ENCODE measurements at regions not wholly inside any gene's neighbourhood (a gene's known extent, or its start where the extent isn't known, plus 50 kb on each side); places are given as distances from the start of the nearest gene placed in this dataset.
"Not testable (repeated sequence)": the region's sequence is repeated elsewhere in the genome, so short reads cannot be mapped to it uniquely, and the experiment has no call there.

GRCh38 chr3:82002491-82002890, 241.0 kb upstream of the GBE1 start:
- intact Hi-C loops (cut with DNase I): no loop called here
- DNase-seq: no peak

DNA sequence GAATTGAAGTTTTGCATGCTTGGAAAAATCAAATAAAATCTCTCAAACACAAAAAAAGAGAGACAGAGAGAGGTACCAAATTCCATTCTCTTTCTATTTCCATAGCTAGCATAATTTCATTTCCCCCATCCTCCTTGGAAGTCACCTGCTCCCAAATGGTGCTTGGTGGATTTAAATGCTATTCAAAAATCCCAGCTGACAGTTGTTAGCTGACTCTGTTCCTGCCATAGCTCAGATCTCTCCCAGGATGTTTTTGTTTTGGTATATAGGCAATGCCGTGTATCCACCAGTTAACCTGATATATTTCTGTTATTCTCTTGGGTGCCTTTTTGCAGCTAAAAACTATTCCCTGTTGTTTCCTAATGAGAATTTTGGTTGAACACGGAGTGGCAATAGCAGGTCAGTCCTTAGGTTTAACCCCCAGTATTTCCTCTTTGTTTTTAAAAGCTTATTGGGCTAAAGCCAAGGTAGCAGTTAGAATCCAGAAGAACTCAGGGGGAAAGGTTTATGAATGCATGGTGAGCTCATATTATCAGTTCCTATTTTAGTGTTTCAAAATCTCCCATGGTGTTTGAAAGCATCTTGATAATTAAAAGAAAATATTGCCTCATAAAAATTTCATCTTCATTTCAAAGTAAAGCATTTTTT, 240.0 kb upstream of the GBE1 start:
- intact Hi-C loops (cut with DNase I): no loop called here
- DNase-seq: no peak

GRCh38 chr3:82000773-82001172, 239.3 kb upstream of the GBE1 start:
- intact Hi-C loops (cut with DNase I): no loop called here

DNA sequence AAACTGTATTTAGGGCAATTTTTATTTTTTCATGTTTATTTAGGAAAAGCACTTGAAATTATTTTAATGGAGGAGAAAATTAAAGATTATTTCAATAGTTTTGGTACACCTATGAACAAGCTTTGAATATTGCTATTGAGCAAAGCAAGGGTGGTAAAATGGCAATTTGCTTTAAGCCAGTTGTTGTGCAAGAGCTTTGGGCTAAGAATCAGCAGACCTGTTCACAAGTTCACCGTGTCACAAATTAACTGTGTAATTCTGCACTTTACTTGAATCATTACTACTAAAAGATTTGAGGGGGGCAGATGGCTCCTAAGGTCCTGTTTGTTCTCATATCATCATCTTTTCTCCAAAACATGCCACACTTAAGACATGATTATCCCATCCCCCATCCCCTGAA, 238.9 kb upstream of the GBE1 start:
- intact Hi-C loops (cut with DNase I): no loop called here
- DNase-seq: no peak

More at GRCh38 chr3:82000773-82001172, 239.3 kb upstream of the GBE1 start:
- peak in 4 of 10 donors; percentile 9 to 76 (median 17) for DNase-seq

DNA sequence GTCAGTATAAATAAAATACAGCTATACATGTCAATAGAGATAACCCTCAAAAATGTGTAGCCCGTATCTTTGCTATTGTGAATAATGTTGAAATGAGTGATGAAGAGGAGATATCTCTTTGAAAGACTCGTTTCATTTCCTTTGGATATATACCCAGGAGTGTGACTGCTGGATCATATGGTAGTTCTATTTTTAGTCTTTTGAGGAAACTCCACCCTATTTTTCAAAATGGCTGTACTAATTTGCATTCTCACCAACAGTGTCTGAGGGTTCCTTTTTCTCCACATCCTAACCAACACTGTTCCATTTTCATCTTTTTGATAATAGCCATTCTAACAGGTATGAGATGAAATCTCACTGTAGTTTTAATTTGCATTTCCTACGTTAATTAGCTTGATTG, 237.5 kb upstream of the GBE1 start:
- no peak for DNase-seq
- intact Hi-C loops (cut with DNase I): no loop called here

DNA sequence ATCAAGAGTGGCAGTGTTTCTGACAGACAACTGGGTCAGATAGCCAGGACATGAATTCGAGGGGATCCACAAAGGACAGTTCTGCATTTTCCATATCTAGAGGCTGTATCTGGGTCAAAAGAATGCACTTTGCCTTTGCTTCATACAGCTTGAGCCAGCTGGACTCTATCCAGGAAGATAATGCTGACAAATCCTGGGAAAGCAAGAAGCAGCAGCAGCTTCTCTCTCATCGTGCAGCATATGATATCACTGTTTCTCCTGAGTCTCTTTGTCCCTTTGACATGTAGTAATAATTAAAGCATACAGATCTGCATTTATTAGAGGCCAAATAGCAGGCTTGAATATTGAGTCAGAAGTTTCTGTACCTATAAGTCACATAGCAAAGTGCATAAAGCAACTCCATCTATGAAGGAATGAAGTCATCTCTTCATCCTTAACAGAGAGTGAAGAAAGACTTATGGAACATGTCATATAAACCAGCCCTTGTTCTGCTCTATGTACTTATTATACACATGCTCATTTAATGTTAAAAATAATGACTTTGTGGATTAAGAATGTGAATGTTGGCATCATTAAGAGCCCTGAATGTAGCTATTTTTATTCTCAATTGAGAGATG, 236.8 kb upstream of the GBE1 start:
- DNase-seq: no peak
- intact Hi-C loops (cut with DNase I): no loop called here

DNA sequence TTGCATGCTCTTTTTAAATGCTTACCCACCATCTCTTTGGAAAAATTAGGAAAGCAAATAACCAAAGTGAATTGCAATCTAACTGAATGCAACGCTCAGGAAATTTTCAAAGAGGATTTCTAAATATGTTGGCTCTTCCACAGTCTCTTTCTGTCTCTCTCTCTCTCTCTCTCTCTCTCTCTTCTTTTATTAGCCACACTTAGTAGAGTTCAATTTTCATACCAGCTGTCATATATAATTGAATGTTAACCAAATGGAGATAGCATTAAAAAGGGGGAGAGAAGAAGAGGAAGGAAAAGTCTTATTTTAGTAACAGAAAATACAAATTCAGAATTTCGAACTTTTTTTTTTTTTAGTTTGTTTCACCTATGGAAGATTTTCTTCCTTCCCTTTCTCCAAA, 235.9 kb upstream of the GBE1 start:
- no peak for DNase-seq
- intact Hi-C loops (cut with DNase I): no loop called here

DNA sequence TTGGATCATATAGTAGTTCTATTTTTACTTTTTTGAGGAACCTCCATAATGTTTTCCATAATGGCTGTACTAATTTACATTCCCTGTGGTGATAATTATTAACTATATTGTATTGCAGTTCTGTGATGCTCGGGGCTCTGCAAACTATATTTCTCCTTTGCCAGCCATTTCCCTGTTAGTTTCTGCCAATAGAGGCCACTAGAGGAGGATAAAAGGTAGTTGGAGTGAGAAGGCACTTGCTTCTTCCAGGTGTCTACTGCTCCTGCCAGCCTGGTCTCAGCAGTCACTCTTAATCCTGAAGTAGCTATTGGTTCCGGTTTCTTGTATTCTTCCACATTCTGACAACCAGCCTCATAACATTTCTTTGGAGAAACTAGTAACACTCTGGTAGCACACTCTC, 233.9 kb upstream of the GBE1 start:
- no peak for DNase-seq
- intact Hi-C loops (cut with DNase I): no loop called here

DNA sequence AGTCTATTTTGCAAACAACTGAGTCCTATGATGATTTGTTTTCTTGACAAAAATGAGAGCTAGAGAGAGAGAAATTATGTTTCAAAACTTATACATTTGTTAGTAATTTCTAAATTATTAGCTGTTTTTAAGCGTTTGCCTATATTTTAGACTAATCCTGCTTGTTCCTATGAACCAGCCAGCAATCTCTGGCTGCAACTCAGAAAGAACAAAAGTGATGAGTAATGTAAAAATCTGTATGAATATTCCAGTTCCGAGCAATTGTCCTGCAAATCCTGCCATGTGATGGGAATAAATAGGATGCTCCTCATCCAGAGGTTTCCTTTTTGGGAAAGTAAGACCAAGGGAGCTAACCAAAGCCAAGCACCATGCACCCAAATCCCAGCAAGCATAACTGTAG, 228.3 kb upstream of the GBE1 start:
- no peak for DNase-seq
- intact Hi-C loops (cut with DNase I): no loop called here

DNA sequence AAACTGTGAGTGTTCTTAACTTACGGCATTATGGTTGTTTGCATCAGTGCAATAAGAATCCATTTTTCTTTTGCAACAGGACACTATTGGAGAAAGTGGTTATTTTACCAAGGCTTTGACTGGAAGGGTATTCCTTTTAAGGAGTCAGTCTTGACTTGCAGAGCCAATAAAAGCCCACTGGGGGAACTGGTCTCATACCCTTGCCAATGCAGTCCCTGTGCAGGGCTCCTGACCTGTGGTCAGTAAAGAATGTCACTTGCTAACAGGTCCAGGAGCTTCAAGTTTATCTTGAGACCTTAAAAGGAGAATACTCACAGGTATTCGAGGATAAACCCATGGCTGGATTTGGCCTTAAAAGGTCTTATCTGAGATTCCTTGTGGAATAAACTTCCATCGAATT, 227.8 kb upstream of the GBE1 start:
- no peak for DNase-seq
- intact Hi-C loops (cut with DNase I): no loop called here

DNA sequence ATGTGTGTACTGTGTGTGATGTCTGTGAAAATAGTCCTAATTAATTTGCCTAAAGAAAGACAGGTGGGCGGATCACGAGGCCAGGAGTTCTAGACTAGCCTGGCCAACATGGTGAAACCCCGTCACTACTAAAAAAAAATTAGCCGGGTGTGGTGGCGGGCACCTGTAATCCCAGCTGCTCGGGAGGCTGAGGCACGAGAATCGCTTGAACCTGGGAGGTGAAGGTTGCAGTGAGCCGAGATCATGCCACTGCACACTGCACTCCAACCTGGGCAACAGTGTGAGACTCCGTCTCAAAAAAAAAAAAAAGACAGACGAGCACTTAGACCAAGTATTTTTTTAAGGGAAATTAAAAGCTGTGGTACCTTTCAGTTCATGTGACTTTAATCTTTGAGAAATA, 226.0 kb upstream of the GBE1 start:
- intact Hi-C loops (cut with DNase I): not testable (repeated sequence)

GRCh38 chr3:81985996-81986723, 224.7 kb upstream of the GBE1 start:
- no peak for DNase-seq
- intact Hi-C loops (cut with DNase I): no loop called here

More for the DNA sequence above, 226.0 kb upstream of the GBE1 start:
- DNase-seq: not testable (repeated sequence)

DNA sequence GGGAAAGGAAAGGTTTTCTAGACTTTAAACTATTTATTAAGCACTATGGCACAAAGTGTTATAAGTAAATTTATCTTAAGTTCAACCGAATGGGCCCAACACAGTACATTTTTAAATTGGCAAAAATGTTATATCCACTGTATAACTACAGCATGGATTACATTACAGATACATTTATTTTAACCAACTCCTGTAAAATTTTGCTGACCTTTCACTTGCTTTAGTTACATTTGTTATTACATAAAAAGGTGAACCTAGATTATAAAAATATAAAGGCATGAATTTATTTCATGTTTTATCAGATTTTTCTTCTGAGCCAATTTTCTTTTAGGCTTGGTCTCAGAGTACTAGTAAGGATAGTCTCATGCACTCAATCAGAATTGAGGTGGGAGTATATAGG, 221.9 kb upstream of the GBE1 start:
- intact Hi-C loops (cut with DNase I): no loop called here
- no peak for DNase-seq

DNA sequence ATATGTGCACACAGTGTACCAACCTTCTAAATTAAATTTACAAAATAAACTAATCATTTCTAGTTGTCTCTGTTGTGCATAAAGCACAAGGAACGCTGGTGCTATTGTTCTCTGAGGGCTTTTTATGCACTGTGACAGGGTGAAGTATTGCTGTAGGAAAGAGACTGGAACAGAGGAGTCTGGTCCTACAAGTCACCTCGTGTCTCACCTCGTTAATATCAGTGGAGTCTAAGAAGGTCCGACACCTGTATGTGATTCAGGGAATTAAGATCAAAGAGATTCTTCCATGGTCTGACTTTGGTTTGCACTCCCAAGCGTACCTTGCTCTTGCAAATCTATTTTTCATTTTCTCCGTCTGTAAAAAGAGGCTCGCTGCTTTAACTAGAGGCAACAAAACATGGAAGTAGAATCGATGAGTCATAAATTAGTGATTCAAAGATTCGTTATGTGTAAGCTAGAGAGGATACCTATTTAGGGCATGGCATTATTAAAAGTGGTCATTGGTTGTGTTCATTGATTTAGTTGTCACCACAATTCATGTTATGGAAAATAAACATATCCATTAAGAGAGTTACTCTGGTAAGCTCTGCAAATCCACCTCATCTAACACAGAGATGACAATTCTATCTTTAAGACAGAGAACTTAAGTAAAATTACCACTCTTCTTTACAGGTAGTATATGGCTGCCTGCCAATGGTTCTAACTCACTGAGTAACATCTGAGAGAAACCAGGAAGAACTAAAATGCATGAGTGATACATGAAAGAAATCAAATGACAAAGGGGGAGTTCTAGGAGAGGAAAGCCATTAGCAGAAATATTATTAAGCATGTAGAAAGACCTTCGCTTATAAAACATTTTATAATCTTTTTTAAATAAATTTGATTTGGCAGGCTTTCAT, 219.4 kb upstream of the GBE1 start:
- DNase-seq: no peak
- intact Hi-C loops (cut with DNase I): no loop called here

DNA sequence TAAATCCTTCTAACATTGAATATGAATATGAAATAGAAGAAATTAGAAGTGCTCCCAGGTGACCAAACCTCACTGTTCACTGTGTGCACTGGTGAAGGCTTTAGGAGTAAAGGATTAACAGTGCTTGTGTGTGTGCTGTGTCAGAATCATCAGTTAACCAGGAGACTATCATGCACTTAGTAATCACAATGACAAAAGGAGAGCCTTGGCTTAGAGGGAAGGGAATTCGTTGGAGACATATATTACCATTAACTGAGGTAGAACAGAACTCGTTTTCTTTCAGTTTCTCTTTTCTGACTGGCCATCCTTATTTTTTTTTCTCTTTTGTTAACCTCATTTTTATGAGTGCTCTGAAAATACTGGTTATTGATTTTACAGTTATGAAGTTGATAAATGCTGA, 213.3 kb upstream of the GBE1 start:
- intact Hi-C loops (cut with DNase I): no loop called here
- no peak for DNase-seq

DNA sequence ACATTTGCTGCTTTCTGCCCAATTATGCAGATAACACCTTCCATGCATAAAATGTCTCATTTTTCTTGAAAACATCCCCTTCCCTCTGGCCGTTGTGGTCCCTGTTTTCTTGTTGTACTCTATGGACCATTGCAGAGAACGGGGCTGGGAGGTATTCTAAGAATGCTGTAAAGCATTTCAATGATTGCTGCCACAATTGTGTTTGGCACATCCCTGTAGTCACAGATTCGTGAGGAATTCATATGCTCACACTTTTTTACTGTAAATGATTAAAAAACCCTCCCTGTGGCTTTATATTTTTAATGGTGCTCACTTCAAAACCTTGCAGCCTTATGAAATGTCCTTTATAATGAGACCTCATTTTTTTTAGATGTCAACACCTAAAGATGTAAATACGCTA, 207.2 kb upstream of the GBE1 start:
- DNase-seq: no peak
- intact Hi-C loops (cut with DNase I): no loop called here

DNA sequence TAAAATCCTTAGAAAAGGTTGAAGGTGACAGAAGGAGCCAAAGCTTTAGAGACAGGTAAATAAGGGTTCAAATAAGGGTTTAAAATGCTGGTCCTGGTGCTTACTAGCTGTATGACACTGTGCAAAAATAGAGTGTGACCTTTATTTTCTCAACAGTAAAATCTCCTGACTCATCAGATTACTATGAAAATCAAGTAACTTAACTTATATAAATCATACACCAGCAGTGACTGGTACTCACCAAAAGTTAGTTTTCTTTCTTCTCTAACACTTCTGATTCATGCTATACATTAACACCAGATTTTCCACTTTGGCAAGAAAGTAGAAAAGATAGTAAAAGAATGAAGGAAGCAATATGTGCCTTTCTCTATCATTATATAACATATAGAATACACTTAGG, 205.9 kb upstream of the GBE1 start:
- DNase-seq: no peak
- intact Hi-C loops (cut with DNase I): no loop called here

- intact Hi-C loops (cut with DNase I): no loop called here
- no peak for DNase-seq
Measured at GRCh38 chr3:81965696-81966095, 204.3 kb upstream of the GBE1 start.

DNA sequence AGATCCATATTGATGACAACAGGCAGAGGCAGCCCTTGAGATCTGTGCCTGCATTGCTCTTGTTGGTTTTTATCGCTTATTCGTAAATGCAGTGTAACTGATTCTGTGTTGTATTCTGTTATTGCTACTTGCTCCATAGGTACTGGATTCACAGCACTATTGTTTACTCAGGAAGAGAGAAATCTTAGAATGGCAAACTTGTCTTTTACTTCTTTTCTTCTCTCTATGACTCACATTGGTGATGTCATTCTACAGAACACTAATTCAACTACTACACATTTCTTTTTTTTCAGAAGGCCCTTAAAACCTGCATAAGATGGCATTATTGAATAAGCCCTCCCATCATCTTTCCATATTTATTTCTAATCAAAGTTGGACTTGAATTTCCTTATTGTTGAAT, 201.0 kb upstream of the GBE1 start:
- intact Hi-C loops (cut with DNase I): no loop called here
- no peak for DNase-seq

- DNase-seq: no peak
- intact Hi-C loops (cut with DNase I): no loop called here
Measured at GRCh38 chr3:81958972-81959640, 197.7 kb upstream of the GBE1 start.

DNA sequence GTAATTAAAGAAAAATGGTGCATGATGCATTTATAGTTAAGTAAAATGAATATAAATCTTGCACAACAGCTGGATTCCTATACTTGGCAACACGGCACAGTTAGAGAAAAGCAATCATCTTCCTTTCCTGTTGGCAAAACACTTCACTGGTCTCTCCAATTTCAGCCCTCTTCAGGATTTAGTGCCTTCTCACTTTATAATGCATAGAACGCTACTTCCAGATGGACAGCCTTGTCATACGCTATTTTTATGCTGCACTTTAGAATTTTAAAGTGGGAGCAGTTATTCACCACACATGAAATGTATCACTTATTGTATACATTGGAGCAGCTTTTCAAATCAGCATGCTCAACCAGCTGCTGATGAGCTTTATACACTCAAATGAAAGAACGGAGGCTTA, 194.4 kb upstream of the GBE1 start:
- DNase-seq: no peak
- intact Hi-C loops (cut with DNase I): no loop called here
